ENCODE measurements at regions not wholly inside any gene's neighbourhood (a gene's known extent, or its start where the extent isn't known, plus 50 kb on each side); places are given as distances from the start of the nearest gene placed in this dataset.

DNA sequence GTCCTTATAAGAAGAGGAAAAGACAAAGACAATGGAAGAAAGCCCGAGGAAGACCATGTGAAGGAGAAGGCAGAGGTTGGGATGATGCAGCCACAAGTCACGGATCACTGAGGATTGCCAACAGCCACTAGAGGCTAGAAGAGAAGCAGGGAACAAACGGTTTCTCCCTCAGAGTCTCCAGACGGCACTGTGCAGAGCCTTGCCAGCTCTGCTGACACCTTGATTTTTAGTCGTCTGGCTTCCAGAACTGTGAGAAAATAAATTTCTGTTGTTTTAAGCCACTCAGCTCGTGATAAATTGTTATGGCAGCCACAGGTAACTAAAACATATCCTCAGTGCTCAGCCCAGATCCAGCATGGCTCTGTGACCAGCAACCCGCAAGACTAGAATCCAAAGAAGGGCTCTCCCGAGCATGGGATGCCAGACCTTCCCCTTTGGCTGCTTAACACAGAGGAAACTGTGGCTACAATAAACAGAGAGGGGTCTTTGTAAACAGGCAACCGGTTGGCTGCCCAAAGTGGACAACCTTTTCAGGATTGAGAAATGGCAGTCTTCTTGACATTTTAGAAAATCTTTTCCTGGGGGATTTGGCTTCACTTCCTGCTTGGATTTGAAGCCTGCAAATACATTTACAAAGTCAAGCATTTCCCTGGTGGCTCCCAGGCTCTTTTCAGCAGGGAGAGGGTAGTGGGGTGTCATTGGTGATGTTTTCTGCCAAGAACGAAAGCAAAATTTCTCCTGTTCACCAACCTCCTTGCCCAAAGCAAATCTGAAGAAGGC is 88.7 kb upstream of the ADPGK start:
- H3K4me1 Mint-ChIP-seq (ENCODE audit: insufficient read depth, unreplicated experiment): no peaks in the 10 kb centered on the region
- intact Hi-C loops (cut with micrococcal nuclease): no loop called here
- no peak overlapping the region for H3K27ac Mint-ChIP-seq (ENCODE audit: low read depth, unreplicated experiment)
- peaks cover 7% of the 10 kb centered on the region for H3K9me3 Mint-ChIP-seq (ENCODE audit: unreplicated experiment)
- ChIA-PET CTCF (no interaction called here), POLR2A (no interaction called here)
- H3K27me3 Mint-ChIP-seq (ENCODE audit: insufficient read depth, unreplicated experiment): peaks cover 10% of the 10 kb centered on the region
- TF ChIP-seq, protein P1, sequence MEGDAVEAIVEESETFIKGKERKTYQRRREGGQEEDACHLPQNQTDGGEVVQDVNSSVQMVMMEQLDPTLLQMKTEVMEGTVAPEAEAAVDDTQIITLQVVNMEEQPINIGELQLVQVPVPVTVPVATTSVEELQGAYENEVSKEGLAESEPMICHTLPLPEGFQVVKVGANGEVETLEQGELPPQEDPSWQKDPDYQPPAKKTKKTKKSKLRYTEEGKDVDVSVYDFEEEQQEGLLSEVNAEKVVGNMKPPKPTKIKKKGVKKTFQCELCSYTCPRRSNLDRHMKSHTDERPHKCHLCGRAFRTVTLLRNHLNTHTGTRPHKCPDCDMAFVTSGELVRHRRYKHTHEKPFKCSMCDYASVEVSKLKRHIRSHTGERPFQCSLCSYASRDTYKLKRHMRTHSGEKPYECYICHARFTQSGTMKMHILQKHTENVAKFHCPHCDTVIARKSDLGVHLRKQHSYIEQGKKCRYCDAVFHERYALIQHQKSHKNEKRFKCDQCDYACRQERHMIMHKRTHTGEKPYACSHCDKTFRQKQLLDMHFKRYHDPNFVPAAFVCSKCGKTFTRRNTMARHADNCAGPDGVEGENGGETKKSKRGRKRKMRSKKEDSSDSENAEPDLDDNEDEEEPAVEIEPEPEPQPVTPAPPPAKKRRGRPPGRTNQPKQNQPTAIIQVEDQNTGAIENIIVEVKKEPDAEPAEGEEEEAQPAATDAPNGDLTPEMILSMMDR (IDR thresholded peaks at IDR 0.05; ENCODE audit: unreplicated experiment): no peak
- no peaks in the 10 kb centered on the region for H3K36me3 Mint-ChIP-seq (ENCODE audit: insufficient read depth, unreplicated experiment)
- no peak for DNase-seq (ENCODE audit: unreplicated experiment)
- no peak overlapping the region for H3K4me3 Mint-ChIP-seq (ENCODE audit: unreplicated experiment)
- BruUV-seq (replicated peaks): no TSS peak

DNA sequence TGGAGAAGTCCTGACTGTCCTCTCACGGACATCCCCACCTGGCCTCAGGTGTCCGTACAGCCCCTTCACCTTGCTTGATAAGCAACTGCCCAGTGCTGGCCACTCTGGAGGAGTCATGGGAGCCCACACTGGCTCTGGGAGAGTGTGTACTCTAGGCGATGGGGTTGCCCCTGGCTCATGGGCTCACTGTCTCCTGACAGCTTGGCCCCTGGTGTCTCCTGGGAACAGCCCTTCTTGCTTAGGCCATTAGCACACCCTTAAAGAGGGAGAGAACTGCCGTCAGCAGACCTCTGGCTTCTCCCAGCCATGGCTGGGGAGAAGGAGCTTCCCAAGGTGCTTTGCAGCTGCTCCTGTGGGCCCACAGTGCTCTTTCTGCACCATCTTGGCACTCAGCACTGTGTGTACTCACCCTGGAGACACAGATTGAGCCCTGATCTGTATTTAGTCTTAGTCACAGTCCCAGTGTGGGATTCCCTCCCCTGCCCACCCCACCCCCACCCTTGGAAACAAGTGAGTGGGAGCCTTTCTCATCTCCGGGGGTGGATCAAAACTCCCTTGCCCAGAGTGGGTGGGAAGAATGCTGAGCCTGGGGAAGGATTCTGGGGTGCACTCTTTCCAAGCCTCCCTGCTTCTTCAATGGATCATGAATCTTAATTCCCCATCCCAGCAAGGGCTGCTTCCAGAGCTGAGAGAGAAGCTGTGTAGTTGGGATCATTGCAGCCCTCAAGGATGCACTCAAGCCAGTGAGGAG is 83.5 kb upstream of the ADPGK start:
- ChIA-PET POLR2A (interaction anchor here (0.6 to 1.2 kb wide), 5 partner anchors 61 to 661 kb away, joined by 3 to 4 read pairs (median 3); no protein-coding TSS in a partner anchor), CTCF (no interaction called here)
- H3K9me3 Mint-ChIP-seq (ENCODE audit: unreplicated experiment): peaks cover 5% of the 10 kb centered on the region
- no peak overlapping the region for H3K4me3 Mint-ChIP-seq (ENCODE audit: unreplicated experiment)
- no peak overlapping the region for H3K27ac Mint-ChIP-seq (ENCODE audit: low read depth, unreplicated experiment)
- no peaks in the 10 kb centered on the region for H3K36me3 Mint-ChIP-seq (ENCODE audit: insufficient read depth, unreplicated experiment)
- TF ChIP-seq, protein P1 (IDR thresholded peaks at IDR 0.05; ENCODE audit: unreplicated experiment): no peak
- H3K4me1 Mint-ChIP-seq (ENCODE audit: insufficient read depth, unreplicated experiment): peaks cover 15% of the 10 kb centered on the region
- no TSS peak for BruUV-seq (replicated peaks)
- no peak for DNase-seq (ENCODE audit: unreplicated experiment)
- H3K27me3 Mint-ChIP-seq (ENCODE audit: insufficient read depth, unreplicated experiment): no peaks in the 10 kb centered on the region
- intact Hi-C loops (cut with micrococcal nuclease): no loop called here

DNA sequence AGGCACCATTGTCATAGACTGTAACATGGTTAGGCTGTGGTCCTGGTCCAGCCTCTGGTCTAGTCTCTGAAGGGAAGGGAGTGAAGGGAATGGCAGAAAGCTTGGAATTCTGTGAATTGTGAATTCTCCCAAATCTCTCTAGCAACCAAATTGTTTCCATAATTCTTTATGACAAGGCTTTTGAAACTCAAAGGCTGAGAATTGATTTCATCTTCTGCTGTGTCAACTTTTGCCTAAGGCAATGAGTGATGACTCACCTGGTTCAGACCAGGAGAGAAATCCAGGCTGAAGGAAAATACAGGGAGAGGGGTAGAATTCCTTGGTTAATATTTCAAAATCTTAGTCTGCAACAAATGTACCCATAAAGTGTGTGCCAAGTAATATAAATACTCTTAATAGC is 82.6 kb upstream of the ADPGK start:
- H3K27ac Mint-ChIP-seq (ENCODE audit: low read depth, unreplicated experiment): no peak overlapping the region
- intact Hi-C loops (cut with micrococcal nuclease): no loop called here
- H3K9me3 Mint-ChIP-seq (ENCODE audit: unreplicated experiment): peaks cover 7% of the 10 kb centered on the region
- DNase-seq (ENCODE audit: unreplicated experiment): peak; percentile 77
- CTCF ChIA-PET: no interaction called here
- H3K4me3 Mint-ChIP-seq (ENCODE audit: unreplicated experiment): no peak overlapping the region
- no peaks in the 10 kb centered on the region for H3K36me3 Mint-ChIP-seq (ENCODE audit: insufficient read depth, unreplicated experiment)
- POLR2A ChIA-PET: interaction anchor here (0.8 to 1.2 kb wide), 4 partner anchors 61 to 128 kb away, joined by 3 read pairs; no protein-coding TSS in a partner anchor
- no peaks in the 10 kb centered on the region for H3K27me3 Mint-ChIP-seq (ENCODE audit: insufficient read depth, unreplicated experiment)
- no TSS peak for BruUV-seq (replicated peaks)
- TF ChIP-seq, protein P1 (IDR thresholded peaks at IDR 0.05; ENCODE audit: unreplicated experiment): no peak
- H3K4me1 Mint-ChIP-seq (ENCODE audit: insufficient read depth, unreplicated experiment): peaks cover 15% of the 10 kb centered on the region

DNA sequence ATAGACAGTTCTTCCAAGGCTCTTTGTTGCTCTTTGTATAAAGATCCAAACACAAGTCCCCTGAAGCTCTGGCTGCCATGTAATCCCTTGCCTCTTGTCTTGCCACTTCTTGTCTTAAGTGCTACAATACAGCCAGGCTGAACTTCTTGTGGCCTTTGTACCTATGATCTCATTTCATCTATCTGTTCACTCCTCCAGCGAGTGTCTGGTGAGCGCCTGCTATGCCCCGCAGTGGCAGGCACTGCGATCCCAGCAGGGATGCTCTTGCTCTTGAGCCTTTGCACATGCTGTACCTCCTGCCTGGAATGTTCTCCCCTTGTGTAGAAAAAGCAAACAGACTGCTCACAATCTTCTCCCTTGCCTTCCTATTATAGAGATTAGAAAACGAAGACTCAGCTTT is 81.9 kb upstream of the ADPGK start:
- no TSS peak for BruUV-seq (replicated peaks)
- Mint-ChIP-seq H3K4me1 (ENCODE audit: insufficient read depth, unreplicated experiment) (peaks cover 15% of the 10 kb centered on the region), H3K9me3 (ENCODE audit: unreplicated experiment) (peaks cover 7% of the 10 kb centered on the region), H3K27ac (ENCODE audit: low read depth, unreplicated experiment) (no peak overlapping the region), H3K36me3 (ENCODE audit: insufficient read depth, unreplicated experiment) (no peaks in the 10 kb centered on the region), H3K4me3 (ENCODE audit: unreplicated experiment) (no peak overlapping the region), H3K27me3 (ENCODE audit: insufficient read depth, unreplicated experiment) (no peaks in the 10 kb centered on the region)
- DNase-seq (ENCODE audit: unreplicated experiment): no peak
- TF ChIP-seq, protein P1 (IDR thresholded peaks at IDR 0.05; ENCODE audit: unreplicated experiment): no peak
- ChIA-PET POLR2A (interaction anchor here (1.2 kb wide), 1 partner anchor 60 kb away, joined by 3 read pairs; no protein-coding TSS in a partner anchor), CTCF (no interaction called here)
- intact Hi-C loops (cut with micrococcal nuclease): no loop called here

All from MCF 10A (cell line).